Adrenal gland (tissue), 5 donors: ENCODE measurements at regions not wholly inside any gene's neighbourhood (a gene's known extent, or its start where the extent isn't known, plus 50 kb on each side); places are given as distances from the start of the nearest gene placed in this dataset.

Experiments
- CTCF ChIP-seq, 6 experiments: fragments of 450-650 bp in 4 of 6; fragments of 200-600 bp in 2 of 6; sonication (generic) in 1 of 6; IDR thresholded peaks; 1 replicate in 5 of 6; 2 replicates in 1 of 6; pipeline versions ENCODE4 v1.5.1 to v1.8.0; 2016 to 2021; ENCODE audit warnings: antibody characterized with exemption in 6 of 6, mild to moderate bottlenecking in 2 of 6, moderate library complexity in 1 of 6
- POLR2A ChIP-seq, 2 donors: fragments of 450-650 bp; IDR thresholded peaks; one replicate each; pipeline ENCODE4 v1.6.1; 2017; ENCODE audit warnings: antibody characterized with exemption in 2 of 2, mild to moderate bottlenecking in 2 of 2, moderate library complexity in 1 of 2
- donor health status: DM: no; HTN: no; CAD: no.

GRCh38 chr12:74120644-74121043 lies 417.0 kb upstream of the ATXN7L3B start:
- TF ChIP-seq POLR2A (IDR thresholded peaks at IDR 0.05) (no peak), CTCF (IDR thresholded peaks at IDR 0.05) (no peak)
